ENCODE measurements at regions not wholly inside any gene's neighbourhood (a gene's known extent, or its start where the extent isn't known, plus 50 kb on each side); places are given as distances from the start of the nearest gene placed in this dataset.

DNA sequence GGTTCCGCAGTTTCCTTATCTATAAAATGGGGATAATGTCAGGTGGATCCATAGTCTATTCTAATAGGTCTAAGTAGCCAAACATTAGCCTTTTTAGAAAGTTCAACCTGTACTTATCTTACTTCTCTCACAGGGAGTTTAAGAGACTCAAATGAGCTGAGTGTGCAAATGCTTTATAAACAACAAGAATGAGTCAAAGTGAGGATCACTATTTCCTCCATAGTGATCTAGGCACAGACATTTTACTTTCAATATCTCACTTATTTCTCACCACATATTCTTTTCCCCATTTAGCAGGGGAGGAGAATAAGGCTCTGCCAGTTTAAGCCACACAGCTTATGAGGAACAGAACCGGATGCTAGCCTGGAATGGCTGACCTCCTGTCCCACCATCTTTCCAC, 92.1 kb upstream of the LMO4 start:
- no peak for TF ChIP-seq CTCF (conservative IDR thresholded peaks at IDR 0.05)
- Histone ChIP-seq H3K79me1 (ENCODE audit: insufficient read depth, low read depth, low read length, poor library complexity, severe bottlenecking) (no peaks in the 10 kb centered on the region), H3T11ph (ENCODE audit: low read length) (no peak overlapping the region), H4K91ac (ENCODE audit: insufficient read length, low read depth, low read length) (no peak overlapping the region), H2BK5ac (ENCODE audit: insufficient read length, low read length) (no peak overlapping the region), H2BK12ac (ENCODE audit: insufficient read length, low read depth, low read length) (no peak overlapping the region), H3K18ac (ENCODE audit: insufficient read length, low read depth, low read length) (no peak overlapping the region), H4K5ac (ENCODE audit: insufficient read length, low read depth, low read length) (no peak overlapping the region), H3K4ac (ENCODE audit: low read depth, low read length) (no peak overlapping the region), H3K79me2 (ENCODE audit: insufficient read depth, low read length) (no peaks in the 10 kb centered on the region), H2AFZ (ENCODE audit: low read length) (no peak overlapping the region), H2BK15ac (ENCODE audit: low read depth, low read length) (no peak overlapping the region), H4K20me1 (ENCODE audit: control insufficient read depth, insufficient read depth, insufficient read length) (no peaks in the 10 kb centered on the region), H2BK20ac (ENCODE audit: low read depth, low read length, poor library complexity, severe bottlenecking) (no peak overlapping the region), H2BK120ac (ENCODE audit: low read depth, low read length, poor library complexity, severe bottlenecking) (no peak overlapping the region), H3K4me1 (ENCODE audit: insufficient read depth, low read length) (no peaks in the 10 kb centered on the region; the same call in 1 of the 2 replicates), H2AK5ac (ENCODE audit: insufficient read length, low read length) (no peak overlapping the region), H3K23me2 (ENCODE audit: insufficient read length, low read depth, low read length, poor library complexity, severe bottlenecking) (no peaks in the 10 kb centered on the region), H3K23ac (ENCODE audit: insufficient read length, low read depth, low read length) (no peak overlapping the region), H3K56ac (ENCODE audit: insufficient read length, low read depth, low read length) (no peak overlapping the region), H3K27ac (ENCODE audit: insufficient read length, low read depth, low read length) (no peak overlapping the region), H3K27me3 (ENCODE audit: insufficient read depth, low read length) (no peaks in the 10 kb centered on the region), H4K8ac (replicated peaks; ENCODE audit: insufficient read length, low read depth, low read length) (no peak overlapping the region), H3K9ac (ENCODE audit: extremely low read depth, insufficient read length, low read length) (no peak overlapping the region), H3K4me2 (ENCODE audit: insufficient read depth, insufficient read length, low read length) (no peak overlapping the region), H3K9me3 (ENCODE audit: control insufficient read depth, low read depth, low read length) (no peaks in the 10 kb centered on the region), H3K14ac (ENCODE audit: insufficient read depth, low read length) (no peak overlapping the region)
- no peak overlapping the region for H3K27ac Mint-ChIP-seq
- no CpG with 5 or more reads among the region's 2 CpGs for WGBS (ENCODE audit: extremely low coverage, insufficient read length, low lambda C conversion rate)
- H3K4me3 Mint-ChIP-seq: no peak overlapping the region
- no peaks in the 10 kb centered on the region; the same call in 1 of the 2 replicates for H3K27me3 Mint-ChIP-seq (ENCODE audit: low read depth)
- H3K36me3 Mint-ChIP-seq (ENCODE audit: insufficient read depth in 1 of 3, low read depth in 3 of 3): no peaks in the 10 kb centered on the region
- peaks cover 3 to 5% of the 10 kb centered on the region in 2 experiments; a peak in 3 of 4 replicates for H3K4me1 Mint-ChIP-seq
- DNase-seq: no peak
- no peaks in the 10 kb centered on the region for H3K9me3 Mint-ChIP-seq
